HL-60 (cell line): ENCODE measurements at regions not wholly inside any gene's neighbourhood (a gene's known extent, or its start where the extent isn't known, plus 50 kb on each side); places are given as distances from the start of the nearest gene placed in this dataset.
"Not testable (repeated sequence)": the region's sequence is repeated elsewhere in the genome, so short reads cannot be mapped to it uniquely, and the experiment has no call there.

ENCODE experiments used
- CTCF ChIP-seq: IDR thresholded peaks from one replicate; pipeline ENCODE4 v1.5.1; 2011; ENCODE audit warnings: low read length, control low read depth, inconsistent platforms; ENCODE audit not compliant: insufficient read depth
- POLR2AphosphoS5 ChIP-seq: IDR thresholded peaks from 2 replicates; pipeline ENCODE4 v1.6.1; 2012; ENCODE audit warnings: low read depth
- REST ChIP-seq: IDR thresholded peaks from 2 replicates; pipeline ENCODE4 v1.6.1; 2012; ENCODE audit warnings: low read depth; ENCODE audit not compliant: insufficient replicate concordance

- not testable (repeated sequence) for TF ChIP-seq CTCF, POLR2AphosphoS5, REST
Observed at GRCh38 chr11:93043186-93043585, 73.7 kb downstream of the MTNR1B start.
